Immature natural killer cell (primary cell): ENCODE measurements at regions not wholly inside any gene's neighbourhood (a gene's known extent, or its start where the extent isn't known, plus 50 kb on each side); places are given as distances from the start of the nearest gene placed in this dataset.
"Not testable (repeated sequence)": the region's sequence is repeated elsewhere in the genome, so short reads cannot be mapped to it uniquely, and the experiment has no call there.

Experiments
- DNase-seq, 3 donors: peaks; one replicate each; pipeline ENCODE4 v3.0.0; 2022; ENCODE audit warnings: mixed read lengths in 1 of 3
- H3K27ac Mint-ChIP-seq, 6 donors: one replicate each; pipeline ENCODE4 v1.8.0; 2020; ENCODE audit warnings: mixed read lengths in 6 of 6, mild to moderate bottlenecking in 5 of 6, inconsistent platforms in 4 of 6, moderate library complexity in 3 of 6
- H3K27me3 Mint-ChIP-seq, 3 donors: one replicate each; pipeline ENCODE4 v1.8.0; 2020 to 2021; ENCODE audit warnings: low read depth in 3 of 3, mild to moderate bottlenecking in 3 of 3, mixed read lengths in 3 of 3, moderate library complexity in 3 of 3, inconsistent platforms in 1 of 3
- H3K36me3 Mint-ChIP-seq, 3 donors: one replicate each; pipeline ENCODE4 v1.8.0; 2020; ENCODE audit warnings: mixed read lengths in 3 of 3, inconsistent platforms in 2 of 3, mild to moderate bottlenecking in 2 of 3
- H3K4me1 Mint-ChIP-seq, 2 donors: one replicate each; pipeline ENCODE4 v1.8.0; 2020; ENCODE audit warnings: inconsistent platforms in 2 of 2, mild to moderate bottlenecking in 2 of 2, mixed read lengths in 2 of 2, moderate library complexity in 1 of 2
- H3K4me3 Mint-ChIP-seq, 5 donors: one replicate each; pipeline ENCODE4 v1.8.0; 2020; ENCODE audit warnings: mild to moderate bottlenecking in 5 of 5, mixed read lengths in 5 of 5, inconsistent platforms in 3 of 5, moderate library complexity in 3 of 5
- H3K9me3 Mint-ChIP-seq, 6 donors: one replicate each; pipeline ENCODE4 v1.8.0; 2020; ENCODE audit warnings: mild to moderate bottlenecking in 6 of 6, mixed read lengths in 6 of 6, inconsistent platforms in 4 of 6, moderate library complexity in 3 of 6

DNA sequence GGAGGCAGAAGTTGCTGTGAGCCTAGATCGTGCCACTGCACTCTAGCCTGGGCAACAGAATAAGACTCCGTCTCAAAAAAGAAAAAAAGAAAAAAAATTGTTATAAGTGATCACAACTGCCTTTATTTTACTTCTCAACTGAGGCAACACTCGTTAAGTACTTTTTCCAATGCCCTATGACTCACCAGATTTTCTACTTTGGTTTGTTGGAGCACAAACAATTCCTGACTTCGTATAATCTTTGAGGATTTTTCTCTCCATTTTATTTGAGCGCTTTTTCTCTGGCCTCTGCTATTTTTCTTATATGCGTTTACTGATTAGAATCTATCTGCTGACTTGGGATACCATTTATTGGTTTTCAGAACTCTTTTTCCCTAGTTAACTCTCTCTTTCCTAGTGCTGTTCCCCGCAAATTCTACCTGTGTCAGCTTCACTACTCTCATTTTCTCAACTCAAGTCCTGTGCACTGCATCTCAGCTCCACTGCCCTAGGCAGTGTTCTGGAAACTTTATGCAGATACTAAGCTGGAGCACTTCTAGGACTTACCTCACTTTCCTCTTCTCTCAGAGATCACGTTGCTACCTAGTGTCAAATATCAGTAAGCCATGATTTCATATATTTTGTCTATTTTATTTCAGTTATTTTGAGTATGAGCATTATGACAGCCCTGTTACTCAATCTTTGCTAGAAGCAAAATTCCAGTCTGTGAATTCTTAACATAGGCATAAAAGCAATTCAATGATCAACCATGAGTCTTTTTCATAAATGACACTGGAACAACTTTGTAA, 1120.1 kb upstream of the CITED2 start:
- H3K4me1 Mint-ChIP-seq = no peaks in the 10 kb centered on the region
- peaks cover 0 to 4% (median 0%) of the 10 kb centered on the region in 3 donors for H3K36me3 Mint-ChIP-seq
- H3K27me3 Mint-ChIP-seq = peaks cover 0 to 2% (median 2%) of the 10 kb centered on the region in 3 donors
- no peak overlapping the region for H3K27ac Mint-ChIP-seq
- H3K9me3 Mint-ChIP-seq = peaks cover 0 to 8% (median 4%) of the 10 kb centered on the region in 6 donors
- H3K4me3 Mint-ChIP-seq = no peak overlapping the region
- no peak for DNase-seq

DNA sequence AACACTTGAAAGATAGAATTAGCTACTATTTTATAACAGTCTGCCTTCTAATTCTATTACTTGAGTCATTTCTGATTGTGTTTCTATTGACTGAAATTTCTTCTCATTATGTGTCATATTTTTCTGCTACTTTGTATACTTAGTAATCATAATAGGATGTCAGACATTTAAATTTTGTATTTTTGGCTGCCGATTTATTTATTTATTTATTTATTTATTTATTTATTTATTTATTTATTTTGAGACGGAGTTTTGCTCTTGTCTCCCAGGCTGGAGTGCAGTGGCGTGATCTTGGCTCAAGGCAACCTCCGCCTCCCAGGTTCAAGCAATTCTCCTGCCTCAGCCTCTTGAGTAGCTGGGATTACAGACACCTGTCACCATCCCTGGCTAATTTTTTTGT, 1119.0 kb upstream of the CITED2 start:
- H3K27me3 Mint-ChIP-seq, DNase-seq, H3K27ac Mint-ChIP-seq, H3K9me3 Mint-ChIP-seq, H3K36me3 Mint-ChIP-seq, H3K4me1 Mint-ChIP-seq, H3K4me3 Mint-ChIP-seq: not testable (repeated sequence)

DNA sequence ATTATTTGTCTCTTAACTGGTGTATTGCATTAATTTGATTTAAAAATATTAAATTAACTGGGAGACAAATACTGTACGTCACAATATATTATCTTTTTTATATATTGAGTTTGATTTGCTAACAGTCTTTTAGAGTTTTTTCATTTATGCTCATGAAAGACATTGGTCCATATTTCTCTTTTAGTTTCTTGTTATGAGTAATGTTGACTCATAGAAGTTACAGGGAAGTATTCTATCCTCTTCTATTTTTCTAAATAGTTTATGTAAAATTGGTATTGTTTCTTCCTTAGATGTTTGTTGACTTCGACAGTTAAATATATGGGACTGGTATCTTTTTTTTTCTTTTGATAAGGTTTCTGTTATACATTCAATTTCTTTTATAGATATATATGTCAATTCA, 1115.6 kb upstream of the CITED2 start:
- Mint-ChIP-seq H3K4me3 (no peak overlapping the region), H3K27ac (no peak overlapping the region), H3K27me3 (peaks cover 0 to 2% (median 0%) of the 10 kb centered on the region in 3 donors), H3K36me3 (peaks cover 0 to 4% (median 0%) of the 10 kb centered on the region in 3 donors), H3K9me3 (peaks cover 0 to 8% (median 4%) of the 10 kb centered on the region in 6 donors), H3K4me1 (no peaks in the 10 kb centered on the region)
- DNase-seq = no peak

DNA sequence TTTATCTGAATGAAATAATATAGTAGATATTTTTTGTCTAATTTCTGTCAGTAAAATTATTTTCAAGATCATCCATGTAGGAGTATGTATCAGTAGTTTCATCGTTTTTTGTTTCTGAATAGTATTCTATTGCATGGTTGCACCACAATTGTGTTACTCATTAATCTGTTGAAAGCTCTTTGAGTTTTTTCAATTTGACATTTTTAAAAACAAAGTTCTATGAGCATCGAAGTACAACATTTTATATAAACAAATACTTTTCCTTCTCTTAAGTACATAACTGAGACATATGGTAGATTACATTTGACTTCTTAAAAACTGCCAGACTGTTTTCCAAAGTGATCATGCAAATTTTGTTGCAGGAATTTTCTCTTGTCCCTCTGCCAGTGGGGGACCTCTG, 1113.1 kb upstream of the CITED2 start:
- H3K4me3 Mint-ChIP-seq = no peak overlapping the region
- no peak for DNase-seq
- no peaks in the 10 kb centered on the region for H3K9me3 Mint-ChIP-seq
- H3K27me3 Mint-ChIP-seq = no peaks in the 10 kb centered on the region
- H3K36me3 Mint-ChIP-seq = no peaks in the 10 kb centered on the region
- H3K4me1 Mint-ChIP-seq = no peaks in the 10 kb centered on the region
- H3K27ac Mint-ChIP-seq = no peak overlapping the region

DNA sequence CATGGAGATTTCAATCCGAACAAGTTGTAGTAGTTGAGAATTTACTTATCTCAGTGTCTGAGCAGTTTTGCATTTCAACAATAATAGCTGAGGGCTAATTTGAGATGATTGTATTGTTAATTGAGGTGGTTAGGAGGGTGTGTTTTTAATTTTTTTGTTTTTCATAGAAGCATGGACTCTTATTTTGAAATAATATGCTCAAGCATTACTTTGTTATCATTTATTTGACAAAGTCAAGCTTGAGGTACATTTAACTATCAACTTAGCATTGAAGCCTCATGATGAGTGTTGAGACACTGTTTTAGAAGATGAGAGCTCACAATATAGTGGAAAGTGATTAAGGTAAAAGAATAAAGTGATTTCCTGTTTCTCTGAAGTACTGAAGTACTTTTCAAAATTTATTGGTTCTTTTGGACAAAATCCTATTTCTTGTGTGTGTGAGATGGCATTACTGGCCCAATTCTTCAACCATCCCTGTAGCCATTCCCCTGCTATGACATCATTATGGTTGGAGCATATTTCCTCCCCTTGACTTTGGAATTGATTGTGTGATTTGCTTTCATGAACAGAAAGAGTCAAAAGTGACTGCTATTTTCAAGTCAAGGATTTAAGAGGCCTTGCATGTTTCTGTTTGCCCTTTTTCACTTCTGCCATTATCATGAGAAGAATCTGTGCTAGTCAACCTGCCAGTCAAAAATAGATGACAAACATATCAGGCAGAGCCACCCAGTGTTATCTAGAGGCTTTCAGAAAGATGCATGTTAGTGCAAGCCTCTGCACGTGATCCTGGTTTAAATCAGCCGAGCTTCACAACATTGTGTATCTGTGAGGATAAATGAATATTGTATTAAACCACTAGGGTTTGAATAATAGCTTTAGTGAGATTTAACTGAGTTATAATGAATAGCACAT, 1112.3 kb upstream of the CITED2 start:
- no peak overlapping the region for H3K4me3 Mint-ChIP-seq
- no peak overlapping the region for H3K27ac Mint-ChIP-seq
- H3K27me3 Mint-ChIP-seq = no peaks in the 10 kb centered on the region
- no peak for DNase-seq
- H3K36me3 Mint-ChIP-seq = no peaks in the 10 kb centered on the region
- H3K4me1 Mint-ChIP-seq = no peaks in the 10 kb centered on the region
- no peaks in the 10 kb centered on the region for H3K9me3 Mint-ChIP-seq

DNA sequence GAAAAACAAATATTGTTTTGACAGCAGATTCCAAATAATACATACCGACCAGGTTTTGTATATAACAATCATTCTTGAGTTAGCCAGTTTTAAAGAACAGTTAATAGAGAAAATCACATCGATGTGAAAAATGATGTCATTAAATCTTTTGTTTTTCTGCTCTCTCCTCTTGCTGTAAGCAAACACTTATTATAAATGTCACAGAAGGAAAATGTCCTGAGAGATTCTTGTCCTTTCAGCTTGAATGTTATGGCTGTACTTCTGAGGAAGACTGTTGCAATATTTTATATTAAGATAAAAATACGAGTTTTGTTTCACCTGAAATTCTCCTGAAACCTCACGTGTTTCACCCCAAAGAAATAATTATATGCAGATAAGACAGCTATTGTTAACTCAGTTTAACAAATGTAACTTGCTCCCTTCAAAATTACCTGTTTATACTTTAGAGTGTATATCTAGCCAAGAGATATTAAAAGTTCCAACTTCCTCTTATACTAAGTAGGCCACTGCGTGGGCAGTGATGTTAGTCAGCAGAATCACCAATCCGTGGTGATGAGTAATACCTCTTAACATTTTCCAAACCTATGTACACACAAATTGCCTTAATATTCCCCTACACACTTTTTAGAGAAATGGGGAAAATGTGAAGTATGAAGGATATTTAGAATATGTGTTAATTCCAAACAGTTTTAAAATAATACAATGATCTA, 1111.4 kb upstream of the CITED2 start:
- H3K27ac Mint-ChIP-seq = no peak overlapping the region
- DNase-seq = no peak
- no peak overlapping the region for H3K4me3 Mint-ChIP-seq
- H3K27me3 Mint-ChIP-seq = no peaks in the 10 kb centered on the region
- H3K36me3 Mint-ChIP-seq = no peaks in the 10 kb centered on the region
- H3K9me3 Mint-ChIP-seq = no peaks in the 10 kb centered on the region
- H3K4me1 Mint-ChIP-seq = no peaks in the 10 kb centered on the region

DNA sequence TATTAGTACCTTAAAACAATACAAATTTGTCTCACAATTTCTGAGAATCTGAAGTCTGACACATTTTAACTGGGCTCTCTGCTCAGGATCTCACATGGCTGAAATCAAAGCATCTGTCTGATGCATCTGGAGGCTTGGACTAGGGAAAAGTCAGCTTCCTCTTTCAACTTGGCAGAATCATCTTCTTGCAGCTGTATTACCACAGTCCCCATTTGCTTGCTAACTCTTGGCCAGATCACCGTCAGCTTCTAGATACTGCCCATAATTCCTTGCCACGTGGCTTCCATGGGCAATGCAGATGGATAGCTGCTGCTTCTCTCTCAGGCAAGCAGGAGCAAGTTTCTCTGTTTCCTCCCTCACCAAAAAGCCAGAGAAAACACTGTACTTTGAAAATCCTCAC, 1106.4 kb upstream of the CITED2 start:
- no peak for DNase-seq
- no peaks in the 10 kb centered on the region for H3K36me3 Mint-ChIP-seq
- no peak overlapping the region for H3K27ac Mint-ChIP-seq
- no peak overlapping the region for H3K4me3 Mint-ChIP-seq
- H3K4me1 Mint-ChIP-seq = no peaks in the 10 kb centered on the region
- H3K9me3 Mint-ChIP-seq = no peaks in the 10 kb centered on the region
- H3K27me3 Mint-ChIP-seq = no peaks in the 10 kb centered on the region

DNA sequence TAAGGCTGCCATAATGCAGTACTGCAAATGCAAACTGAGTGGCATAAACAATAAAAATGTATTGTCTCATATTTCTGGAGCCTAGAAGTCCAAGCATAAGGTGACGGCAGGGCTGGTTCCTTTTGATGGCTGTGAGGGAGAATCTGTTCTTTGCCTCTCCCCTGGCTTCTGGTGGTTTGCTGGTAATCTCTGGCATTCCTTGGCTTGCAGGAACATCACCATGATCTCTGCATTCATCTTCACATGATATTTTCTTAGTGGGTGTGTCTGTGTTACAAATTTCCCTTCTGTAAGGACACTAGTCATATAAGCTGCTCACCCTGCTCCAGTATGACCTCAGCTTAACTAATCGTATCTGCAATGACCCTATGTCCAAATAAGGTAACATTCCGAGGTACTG, 1104.2 kb upstream of the CITED2 start:
- Mint-ChIP-seq H3K9me3 (peaks cover 0 to 7% (median 0%) of the 10 kb centered on the region in 6 donors), H3K27ac (no peak overlapping the region), H3K4me3 (no peak overlapping the region), H3K36me3 (no peaks in the 10 kb centered on the region), H3K4me1 (no peaks in the 10 kb centered on the region), H3K27me3 (no peaks in the 10 kb centered on the region)
- DNase-seq = no peak

DNA sequence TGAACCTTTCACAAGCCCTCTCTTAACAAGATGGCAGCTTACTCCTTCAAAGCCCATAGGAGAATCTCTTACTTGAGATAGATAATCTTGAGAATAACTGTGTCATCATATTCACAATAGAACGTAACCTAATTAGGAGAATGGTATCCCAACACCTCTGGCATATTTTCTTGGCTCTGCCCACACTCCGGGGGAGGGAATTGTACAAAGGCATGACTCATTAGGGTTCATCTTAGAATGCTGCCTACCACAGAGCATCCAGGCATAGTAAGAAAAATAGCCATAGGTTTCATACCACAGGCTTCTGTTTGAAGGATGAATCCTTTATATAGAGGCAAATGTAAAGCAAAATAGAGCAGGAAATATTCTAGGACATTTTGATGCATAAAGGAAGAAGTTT, 1100.6 kb upstream of the CITED2 start:
- H3K27ac Mint-ChIP-seq = no peak overlapping the region
- H3K4me3 Mint-ChIP-seq = no peak overlapping the region
- H3K9me3 Mint-ChIP-seq = peaks cover 0 to 7% (median under 1%) of the 10 kb centered on the region in 6 donors
- no peaks in the 10 kb centered on the region for H3K36me3 Mint-ChIP-seq
- H3K27me3 Mint-ChIP-seq = no peaks in the 10 kb centered on the region
- no peak for DNase-seq
- no peaks in the 10 kb centered on the region for H3K4me1 Mint-ChIP-seq

DNA sequence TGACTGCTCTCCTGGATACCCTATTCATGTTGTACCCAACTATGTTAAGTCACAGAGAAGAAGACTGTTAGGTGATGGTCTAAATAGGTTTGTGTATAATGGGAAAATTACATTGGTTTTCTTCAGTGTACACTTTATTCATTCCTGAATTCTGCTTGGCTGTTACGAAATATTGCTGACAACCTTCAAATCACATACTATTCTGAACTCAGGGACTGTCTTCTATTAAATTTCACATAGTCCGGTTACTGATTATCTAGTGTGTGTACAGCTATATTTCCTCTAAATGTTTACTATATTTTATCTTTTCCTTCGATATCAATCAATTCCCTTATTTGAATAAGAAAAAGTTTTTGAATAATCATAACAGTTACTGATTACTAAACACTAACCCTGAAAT, 1090.3 kb upstream of the CITED2 start:
- peaks cover 0 to 25% (median 6%) of the 10 kb centered on the region in 6 donors for H3K9me3 Mint-ChIP-seq
- no peaks in the 10 kb centered on the region for H3K27me3 Mint-ChIP-seq
- no peaks in the 10 kb centered on the region for H3K4me1 Mint-ChIP-seq
- H3K27ac Mint-ChIP-seq = no peak overlapping the region
- H3K36me3 Mint-ChIP-seq = no peaks in the 10 kb centered on the region
- DNase-seq = no peak
- H3K4me3 Mint-ChIP-seq = no peak overlapping the region

DNA sequence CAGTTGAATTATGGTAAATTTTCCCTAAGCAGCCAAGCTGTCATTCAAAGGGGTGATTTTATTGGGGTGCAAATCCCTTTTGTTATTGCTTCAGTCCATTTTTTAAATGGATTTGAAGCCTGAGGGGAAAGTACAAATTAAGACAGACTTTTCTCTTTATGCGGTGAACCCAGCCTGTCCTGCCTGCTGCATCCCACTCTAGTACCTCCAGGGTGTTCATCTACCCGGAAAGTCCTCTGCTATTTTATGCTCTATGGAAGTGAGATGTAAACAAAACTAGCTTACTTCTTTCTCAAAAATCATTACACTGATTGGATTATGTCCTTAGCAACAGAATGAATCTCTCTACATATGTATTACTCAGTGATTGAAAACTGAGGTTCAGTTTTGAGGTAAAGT, 1088.9 kb upstream of the CITED2 start:
- H3K27ac Mint-ChIP-seq = no peak overlapping the region
- no peaks in the 10 kb centered on the region for H3K36me3 Mint-ChIP-seq
- DNase-seq = no peak
- H3K4me3 Mint-ChIP-seq = no peak overlapping the region
- no peaks in the 10 kb centered on the region for H3K4me1 Mint-ChIP-seq
- no peaks in the 10 kb centered on the region for H3K27me3 Mint-ChIP-seq
- peaks cover 0 to 19% (median 5%) of the 10 kb centered on the region in 6 donors for H3K9me3 Mint-ChIP-seq

DNA sequence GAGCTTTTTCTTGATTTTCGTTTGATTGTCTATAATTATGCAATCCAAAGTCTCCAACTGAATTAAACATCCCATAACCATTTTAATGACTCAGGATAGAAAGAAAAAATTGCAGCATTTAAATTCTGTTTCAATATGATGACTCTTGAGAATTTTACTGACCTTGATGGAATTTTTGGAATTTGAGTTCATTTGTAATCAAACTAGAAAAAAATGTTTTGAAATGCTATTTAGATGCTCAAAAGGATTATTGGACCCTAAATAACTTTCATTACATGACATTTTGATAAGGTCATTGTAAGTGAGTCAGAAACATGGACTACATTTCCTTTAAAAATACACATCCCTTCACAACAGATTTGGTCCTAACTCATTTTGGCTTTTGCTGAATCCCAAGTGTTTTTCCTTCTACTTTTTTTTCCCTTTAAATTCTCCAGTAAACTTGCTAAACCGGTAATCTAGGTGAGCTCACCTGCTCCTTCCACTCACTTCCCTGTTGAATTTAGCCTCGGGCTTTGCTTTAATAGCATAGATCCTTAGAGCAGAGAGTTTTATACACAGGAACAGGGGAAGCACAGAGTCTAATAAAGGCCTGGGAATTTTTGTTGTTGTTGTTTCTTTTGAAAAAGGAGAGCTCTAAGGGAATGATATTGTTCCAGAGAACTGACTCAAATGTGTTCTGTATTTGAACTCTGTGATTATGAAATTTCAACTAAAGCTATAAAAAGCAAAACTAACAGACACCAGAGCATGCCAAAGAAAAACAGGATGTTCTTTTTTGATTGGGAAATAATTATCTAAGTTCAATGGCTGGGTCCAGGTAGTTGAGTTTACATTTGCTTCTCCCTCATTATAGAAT, 1088.2 kb upstream of the CITED2 start:
- H3K27ac Mint-ChIP-seq = no peak overlapping the region
- peaks cover 0 to 19% (median 5%) of the 10 kb centered on the region in 6 donors for H3K9me3 Mint-ChIP-seq
- no peaks in the 10 kb centered on the region for H3K4me1 Mint-ChIP-seq
- DNase-seq = no peak
- no peaks in the 10 kb centered on the region for H3K36me3 Mint-ChIP-seq
- no peaks in the 10 kb centered on the region for H3K27me3 Mint-ChIP-seq
- H3K4me3 Mint-ChIP-seq = no peak overlapping the region

DNA sequence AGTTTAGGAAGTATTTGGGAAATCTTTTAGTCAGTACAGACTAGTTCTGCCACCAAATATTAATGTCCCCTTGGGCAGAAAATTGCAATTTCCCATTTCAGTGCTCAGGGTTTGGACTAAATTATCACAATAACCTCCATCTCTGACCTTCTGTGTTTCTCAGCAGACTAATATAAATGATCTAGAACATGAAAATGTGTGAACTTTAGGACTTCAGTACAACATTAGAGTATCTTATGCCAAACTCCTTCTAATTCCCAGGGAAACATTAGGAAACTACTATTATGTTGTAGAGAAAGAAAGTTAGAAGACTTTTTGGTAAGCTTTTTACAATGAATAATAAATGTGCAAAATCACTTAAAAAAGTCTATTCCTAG, 1087.6 kb upstream of the CITED2 start:
- Mint-ChIP-seq H3K4me3 (no peak overlapping the region), H3K27me3 (no peaks in the 10 kb centered on the region), H3K36me3 (no peaks in the 10 kb centered on the region), H3K27ac (no peak overlapping the region), H3K4me1 (no peaks in the 10 kb centered on the region), H3K9me3 (peaks cover 0 to 18% (median 4%) of the 10 kb centered on the region in 6 donors)
- DNase-seq = no peak
